ENCODE measurements at regions not wholly inside any gene's neighbourhood (a gene's known extent, or its start where the extent isn't known, plus 50 kb on each side); places are given as distances from the start of the nearest gene placed in this dataset.

DNA sequence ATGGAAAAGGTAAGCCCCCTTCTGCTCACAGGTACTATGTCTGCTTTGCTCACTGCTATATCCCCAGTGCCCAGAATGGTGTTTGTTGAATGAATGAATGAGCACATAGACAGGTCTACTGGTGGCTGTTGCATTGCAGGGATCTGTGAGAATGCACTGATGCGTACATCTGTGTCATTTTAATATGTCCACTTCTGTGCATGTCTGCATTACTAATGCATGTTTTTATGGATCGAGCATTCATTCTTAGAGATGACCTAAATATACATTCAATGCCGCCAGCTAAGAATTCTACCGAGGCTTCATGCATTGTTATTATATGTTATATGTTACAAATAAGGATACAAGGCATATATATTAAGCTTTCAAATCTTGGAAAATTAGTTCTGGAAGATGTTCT, 73.8 kb downstream of the SPRING1 start:
- no peaks in the 10 kb centered on the region for H3K27me3 ChIP-seq (ENCODE audit: insufficient read depth, low read length)
- no peak overlapping the region for H3T11ph ChIP-seq (ENCODE audit: low read length)
- no peak overlapping the region for H2BK5ac ChIP-seq (ENCODE audit: insufficient read length, low read length)
- H3K23me2 ChIP-seq (ENCODE audit: insufficient read length, low read depth, low read length, poor library complexity, severe bottlenecking), result no peaks in the 10 kb centered on the region
- no peaks in the 10 kb centered on the region for H4K20me1 ChIP-seq (ENCODE audit: control insufficient read depth, insufficient read depth, insufficient read length)
- no peak overlapping the region for H3K56ac ChIP-seq (ENCODE audit: insufficient read length, low read depth, low read length)
- H3K4me1 ChIP-seq (ENCODE audit: insufficient read depth, low read length), result peaks cover 11% of the 10 kb centered on the region; the same call in 1 of the 2 replicates
- no peaks in the 10 kb centered on the region for H3K79me2 ChIP-seq (ENCODE audit: insufficient read depth, low read length)
- H3K9ac ChIP-seq (ENCODE audit: extremely low read depth, insufficient read length, low read length), result no peak overlapping the region
- H3K9me3 ChIP-seq (ENCODE audit: control insufficient read depth, low read depth, low read length), result no peaks in the 10 kb centered on the region
- H2BK12ac ChIP-seq (ENCODE audit: insufficient read length, low read depth, low read length), result no peak overlapping the region
- H3K14ac ChIP-seq (ENCODE audit: insufficient read depth, low read length), result no peak overlapping the region
- H3K23ac ChIP-seq (ENCODE audit: insufficient read length, low read depth, low read length), result no peak overlapping the region
- TF ChIP-seq, protein P1, sequence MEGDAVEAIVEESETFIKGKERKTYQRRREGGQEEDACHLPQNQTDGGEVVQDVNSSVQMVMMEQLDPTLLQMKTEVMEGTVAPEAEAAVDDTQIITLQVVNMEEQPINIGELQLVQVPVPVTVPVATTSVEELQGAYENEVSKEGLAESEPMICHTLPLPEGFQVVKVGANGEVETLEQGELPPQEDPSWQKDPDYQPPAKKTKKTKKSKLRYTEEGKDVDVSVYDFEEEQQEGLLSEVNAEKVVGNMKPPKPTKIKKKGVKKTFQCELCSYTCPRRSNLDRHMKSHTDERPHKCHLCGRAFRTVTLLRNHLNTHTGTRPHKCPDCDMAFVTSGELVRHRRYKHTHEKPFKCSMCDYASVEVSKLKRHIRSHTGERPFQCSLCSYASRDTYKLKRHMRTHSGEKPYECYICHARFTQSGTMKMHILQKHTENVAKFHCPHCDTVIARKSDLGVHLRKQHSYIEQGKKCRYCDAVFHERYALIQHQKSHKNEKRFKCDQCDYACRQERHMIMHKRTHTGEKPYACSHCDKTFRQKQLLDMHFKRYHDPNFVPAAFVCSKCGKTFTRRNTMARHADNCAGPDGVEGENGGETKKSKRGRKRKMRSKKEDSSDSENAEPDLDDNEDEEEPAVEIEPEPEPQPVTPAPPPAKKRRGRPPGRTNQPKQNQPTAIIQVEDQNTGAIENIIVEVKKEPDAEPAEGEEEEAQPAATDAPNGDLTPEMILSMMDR (conservative IDR thresholded peaks at IDR 0.05), result no peak
- no peaks in the 10 kb centered on the region for H3K79me1 ChIP-seq (ENCODE audit: insufficient read depth, low read depth, low read length, poor library complexity, severe bottlenecking)
- no peak overlapping the region for H2AK5ac ChIP-seq (ENCODE audit: insufficient read length, low read length)
- no peak overlapping the region for H2AFZ ChIP-seq (ENCODE audit: low read length)
- no peak overlapping the region for H3K27ac ChIP-seq (ENCODE audit: insufficient read length, low read depth, low read length)
- peaks cover 23 to 35% of the 10 kb centered on the region in 2 experiments for H3K4me1 Mint-ChIP-seq
- no peak overlapping the region for H4K5ac ChIP-seq (ENCODE audit: insufficient read length, low read depth, low read length)
- no peak overlapping the region for H3K18ac ChIP-seq (ENCODE audit: insufficient read length, low read depth, low read length)
- no peak overlapping the region for H4K91ac ChIP-seq (ENCODE audit: insufficient read length, low read depth, low read length)
- H3K4ac ChIP-seq (ENCODE audit: low read depth, low read length), result no peak overlapping the region
- no peak overlapping the region for H2BK20ac ChIP-seq (ENCODE audit: low read depth, low read length, poor library complexity, severe bottlenecking)
- DNase-seq, result no peak
- H3K36me3 Mint-ChIP-seq (ENCODE audit: insufficient read depth in 1 of 3, low read depth in 3 of 3), result peaks cover 0 to 7% (median 2%) of the 10 kb centered on the region in 3 experiments; a peak in 2 of 7 replicates
- H3K27me3 Mint-ChIP-seq (ENCODE audit: low read depth), result peaks cover 5% of the 10 kb centered on the region
- H3K9me3 Mint-ChIP-seq, result no peaks in the 10 kb centered on the region
- no peak overlapping the region for H4K8ac ChIP-seq (replicated peaks; ENCODE audit: insufficient read length, low read depth, low read length)
- H3K27ac Mint-ChIP-seq, result no peak overlapping the region
- H2BK15ac ChIP-seq (ENCODE audit: low read depth, low read length), result no peak overlapping the region
- no CpG with 5 or more reads among the region's 4 CpGs for WGBS (ENCODE audit: extremely low coverage, insufficient read length, low lambda C conversion rate)
- no peak overlapping the region for H2BK120ac ChIP-seq (ENCODE audit: low read depth, low read length, poor library complexity, severe bottlenecking)
- H3K4me2 ChIP-seq (ENCODE audit: insufficient read depth, insufficient read length, low read length), result no peak overlapping the region
- no peak overlapping the region for H3K4me3 Mint-ChIP-seq

All from H9 (cell line).